Endothelial cell of umbilical vein (primary cell): ENCODE measurements at regions not wholly inside any gene's neighbourhood (a gene's known extent, or its start where the extent isn't known, plus 50 kb on each side); places are given as distances from the start of the nearest gene placed in this dataset.

Experiments used
- BruUV-seq: library from RNA; stranded (reverse); fragments of 400-500 nt; replicated peaks from 2 replicates; lab custom pipeline; 2021; lab: Mats Ljungman, UMichigan
- CTCF ChIA-PET: fragments of 300-600, 350-600 bp; sonication (Branson Sonifier 250); formaldehyde crosslinking; loops from one replicate; lab custom pipeline; 2021; ENCODE audit warnings: antibody characterized with exemption, inconsistent platforms; lab: Charles Lee
- POLR2A ChIA-PET: fragments of 300-600, 350-600 bp; sonication (Branson Sonifier 250); formaldehyde crosslinking; loops from one replicate; lab custom pipeline; 2021; ENCODE audit warnings: antibody characterized with exemption, inconsistent platforms; lab: Charles Lee
- DNase-seq: peaks from one replicate; pipeline ENCODE4 v3.0.0-alpha.2; 2011; ENCODE audit warnings: low read depth, low spot score
- FAIRE-seq: peaks from 2 replicates; lab custom pipeline; 2011; peaks lifted over from hg19 to GRCh38; lab: Jason Lieb, UNC
- H2AFZ ChIP-seq: 2 replicates; pipeline ENCODE4 v1.6.0; 2012; ENCODE audit warnings: low read depth, low read length, control low read depth, inconsistent platforms
- H3K27ac ChIP-seq: 2 replicates; pipeline ENCODE4 v1.5.1; 2011; ENCODE audit warnings: low read depth, mild to moderate bottlenecking, control low read depth, low read length, moderate library complexity; ENCODE audit not compliant: insufficient read depth
- H3K27me3 ChIP-seq, 2 experiments: 2 replicates each; pipeline versions ENCODE4 v1.6.0 to v1.6.1; 2011; ENCODE audit warnings: low read length in 2 of 2, mixed read lengths in 1 of 2; ENCODE audit not compliant: control insufficient read depth in 2 of 2, insufficient read depth in 2 of 2
- H3K36me3 ChIP-seq, 2 experiments: 2 replicates in 1 of 2; 3 replicates in 1 of 2; pipeline ENCODE4 v1.5.1; 2011; ENCODE audit warnings: low read length in 2 of 2, mild to moderate bottlenecking in 1 of 2, moderate library complexity in 1 of 2; ENCODE audit not compliant: control insufficient read depth in 2 of 2, insufficient read depth in 2 of 2; ENCODE audit errors: extremely low read depth in 1 of 2
- H3K4me1 ChIP-seq: 3 replicates; pipeline ENCODE4 v1.5.1; 2011; ENCODE audit warnings: mild to moderate bottlenecking, low read length; ENCODE audit not compliant: control insufficient read depth, insufficient read depth; ENCODE audit errors: extremely low read depth
- H3K4me2 ChIP-seq: 2 replicates; pipeline ENCODE4 v1.6.1; 2011; ENCODE audit warnings: low read length, control low read depth, mixed read lengths; ENCODE audit not compliant: insufficient read depth
- H3K4me3 ChIP-seq, 3 experiments: fragments of 200-600 bp in 1 of 3; sonication (generic), shearing (Covaris generic) in 1 of 3; replicated peaks in 1 of 3; 2 replicates each; pipeline ENCODE4 v1.5.1; 2011 to 2016; ENCODE audit warnings: control low read depth in 3 of 3, low read length in 3 of 3, mild to moderate bottlenecking in 2 of 3, inconsistent platforms in 1 of 3, low read depth in 1 of 3, moderate library complexity in 1 of 3; ENCODE audit not compliant: insufficient read depth in 1 of 3
- H3K79me2 ChIP-seq: 2 replicates; pipeline ENCODE4 v1.6.0; 2012; ENCODE audit warnings: low read length, inconsistent platforms; ENCODE audit not compliant: control insufficient read depth, insufficient read depth
- H3K9ac ChIP-seq: replicated peaks from 2 replicates; pipeline ENCODE3; 2011; ENCODE audit warnings: low read length, control low read depth; ENCODE audit not compliant: insufficient read depth; ENCODE audit errors: extremely low read depth
- H3K9me1 ChIP-seq: replicated peaks from 3 replicates; pipeline ENCODE4 v1.6.0; 2011; ENCODE audit warnings: mild to moderate bottlenecking, low read length; ENCODE audit not compliant: control insufficient read depth, insufficient read depth; ENCODE audit errors: extremely low read depth
- H3K9me3 ChIP-seq: replicated peaks from 2 replicates; pipeline ENCODE4 v1.5.1; 2012; ENCODE audit warnings: low read length, inconsistent platforms; ENCODE audit not compliant: control insufficient read depth, insufficient read depth
- H4K20me1 ChIP-seq: replicated peaks from 2 replicates; pipeline ENCODE3; 2011; ENCODE audit warnings: mild to moderate bottlenecking, low read length; ENCODE audit not compliant: control insufficient read depth, insufficient read depth; ENCODE audit errors: extremely low read depth
- CTCF ChIP-seq, 2 donors: IDR thresholded peaks; 1 replicate in 1 of 2; 2 replicates in 1 of 2; pipeline ENCODE4 v1.5.1; 2011; ENCODE audit warnings: low read length in 2 of 2, mild to moderate bottlenecking in 2 of 2, moderate library complexity in 2 of 2, control low read depth in 1 of 2, inconsistent platforms in 1 of 2, low read depth in 1 of 2; ENCODE audit not compliant: insufficient read depth in 1 of 2; ENCODE audit errors: extremely low read depth in 1 of 2
- EZH2 ChIP-seq: IDR thresholded peaks from 2 replicates; pipeline ENCODE4 v1.6.1; 2012; ENCODE audit warnings: borderline replicate concordance, low read depth, mild to moderate bottlenecking, moderate library complexity, low read length, inconsistent platforms; ENCODE audit not compliant: severe bottlenecking
- FOS ChIP-seq: IDR thresholded peaks from 2 replicates; pipeline ENCODE4 v1.6.1; 2011; ENCODE audit warnings: mild to moderate bottlenecking, low read length, moderate library complexity, borderline replicate concordance; ENCODE audit not compliant: insufficient read depth
- GATA2 ChIP-seq: IDR thresholded peaks from 2 replicates; pipeline ENCODE4 v1.7.0; 2011; ENCODE audit warnings: low read depth, mild to moderate bottlenecking, moderate library complexity, mixed read lengths, low read length; ENCODE audit not compliant: insufficient read length, insufficient read depth
- JUN ChIP-seq: IDR thresholded peaks from 2 replicates; pipeline ENCODE4 v1.6.1; 2011; ENCODE audit warnings: borderline replicate concordance, low read depth; ENCODE audit not compliant: insufficient read length, insufficient read depth
- MYC ChIP-seq: IDR thresholded peaks from one replicate; pipeline ENCODE4 v1.6.1; 2011; ENCODE audit warnings: mild to moderate bottlenecking, low read depth, low read length
- POLR2A ChIP-seq: IDR thresholded peaks from 2 replicates; pipeline ENCODE4 v1.6.1; 2012; ENCODE audit warnings: low read depth, mild to moderate bottlenecking, control low read depth, low read length
- POLR2AphosphoS5 ChIP-seq: IDR thresholded peaks from 2 replicates; pipeline ENCODE4 v1.6.1; 2012; ENCODE audit warnings: low read depth, mild to moderate bottlenecking, control low read depth, low read length, moderate library complexity; ENCODE audit not compliant: insufficient read depth
- dilution Hi-C: fragments of 300-500 bp; cut with MboI; formaldehyde crosslinking; loops from one replicate; pipeline ENCODE4 v1.15.0; 2019; ENCODE audit warnings: low sequenced_read_pairs; ENCODE audit not compliant: extremely low pct_ligation_motif_present
- intact Hi-C: fragments of 100-400 bp; cut with micrococcal nuclease; formaldehyde crosslinking; loops from one replicate; pipeline ENCODE4 v1.10.0; 2022
- TF ChIP-seq, protein P1 (sequence below): IDR thresholded peaks from 2 replicates; pipeline ENCODE4 v1.6.1; 2011; ENCODE audit not compliant: insufficient read depth, insufficient read length

DNA sequence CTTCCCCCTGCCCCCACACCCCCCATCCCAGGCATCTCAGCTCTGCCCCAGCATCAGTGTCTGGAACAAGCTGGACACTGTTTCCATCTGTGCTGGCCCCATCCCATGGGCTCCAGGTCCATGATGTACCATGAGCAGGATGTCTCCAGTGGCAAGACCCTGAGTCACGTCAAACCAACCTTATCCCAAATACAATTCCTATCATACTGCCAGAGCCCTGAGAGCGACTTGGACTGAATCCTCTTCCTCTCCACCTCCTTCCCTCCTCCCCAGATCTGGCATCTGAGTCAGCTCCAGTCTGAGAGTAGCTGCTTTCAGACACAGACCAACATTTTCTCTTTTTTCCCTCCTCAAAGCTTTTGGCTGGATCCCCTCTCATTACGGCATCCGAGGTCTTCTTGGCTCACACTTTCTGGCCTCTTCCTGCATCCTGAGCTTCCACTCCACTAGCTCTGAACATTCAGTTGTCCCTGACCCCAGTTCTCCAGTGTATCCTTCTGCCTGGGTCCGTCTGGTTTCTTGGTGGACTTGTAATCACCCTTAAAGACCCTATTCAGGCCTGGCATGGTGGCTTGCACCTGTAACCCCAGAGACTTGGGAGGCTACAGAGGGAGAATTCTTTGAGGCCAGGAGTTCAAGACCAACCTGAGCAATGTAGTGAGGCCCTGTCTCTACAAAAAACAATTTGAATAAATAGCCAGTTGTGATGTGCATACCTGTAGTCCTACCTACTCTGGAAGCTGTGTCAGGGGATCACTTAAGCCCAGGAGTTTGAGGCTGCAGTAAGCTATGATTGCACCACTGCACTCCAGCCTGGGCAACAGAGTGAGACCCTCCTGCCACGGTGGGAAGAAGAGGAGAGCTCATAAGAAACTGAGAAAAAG, 68.3 kb downstream of the ACKR3 start:
- no peak for DNase-seq
- H3K9me1 ChIP-seq: no peaks in the 10 kb centered on the region
- H3K4me2 ChIP-seq: no peak overlapping the region
- H3K36me3 ChIP-seq: no peaks in the 10 kb centered on the region
- ChIA-PET CTCF (no interaction called here), POLR2A (no interaction called here)
- H3K9me3 ChIP-seq: no peaks in the 10 kb centered on the region
- no TSS peak for BruUV-seq
- peaks cover 6% of the 10 kb centered on the region for H3K4me1 ChIP-seq
- FAIRE-seq: no peak
- H3K79me2 ChIP-seq: no peaks in the 10 kb centered on the region
- TF ChIP-seq JUN: no peak
- no peak for TF ChIP-seq POLR2AphosphoS5
- no peak for TF ChIP-seq FOS
- TF ChIP-seq, protein P1, sequence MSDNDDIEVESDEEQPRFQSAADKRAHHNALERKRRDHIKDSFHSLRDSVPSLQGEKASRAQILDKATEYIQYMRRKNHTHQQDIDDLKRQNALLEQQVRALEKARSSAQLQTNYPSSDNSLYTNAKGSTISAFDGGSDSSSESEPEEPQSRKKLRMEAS: no peak
- TF ChIP-seq EZH2: no peak
- intact Hi-C loops (no loop called here), dilution Hi-C loops (no loop called here)
- no peaks in the 10 kb centered on the region for H3K27me3 ChIP-seq
- no peaks in the 10 kb centered on the region for H4K20me1 ChIP-seq
- no peak overlapping the region for H3K4me3 ChIP-seq
- H3K9ac ChIP-seq: no peak overlapping the region
- no peak overlapping the region for H2AFZ ChIP-seq
- no peak overlapping the region for H3K27ac ChIP-seq

DNA sequence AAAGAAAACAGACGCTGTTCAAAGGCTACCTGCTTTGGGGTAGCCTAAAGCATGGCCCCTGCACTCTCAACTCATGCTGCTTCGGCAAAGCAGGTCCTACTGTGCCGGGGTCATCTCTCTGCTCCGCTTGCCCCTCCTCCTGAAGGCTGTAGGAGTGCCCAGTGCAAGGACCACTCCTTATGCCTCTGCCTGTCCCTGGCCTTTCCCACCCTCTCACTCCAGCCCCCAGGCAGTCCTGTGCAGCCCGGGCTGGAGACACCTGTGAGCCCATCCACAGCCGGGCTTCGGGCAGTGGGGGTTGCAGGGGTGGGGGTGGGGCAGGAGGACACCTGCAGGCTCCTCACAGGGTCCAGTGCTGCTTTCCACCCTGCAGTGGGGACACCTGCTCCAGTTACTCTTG, 69.1 kb downstream of the ACKR3 start:
- no peak overlapping the region for H3K27ac ChIP-seq
- intact Hi-C loops: no loop called here
- no peaks in the 10 kb centered on the region for H3K36me3 ChIP-seq
- no peak for DNase-seq
- H3K9ac ChIP-seq: no peak overlapping the region
- H3K9me3 ChIP-seq: no peaks in the 10 kb centered on the region
- no peaks in the 10 kb centered on the region for H4K20me1 ChIP-seq
- H3K27me3 ChIP-seq: no peaks in the 10 kb centered on the region
- H3K4me2 ChIP-seq: no peak overlapping the region
- no peak overlapping the region for H2AFZ ChIP-seq
- H3K4me3 ChIP-seq: no peak overlapping the region
- FAIRE-seq: no peak
- H3K79me2 ChIP-seq: no peaks in the 10 kb centered on the region
- BruUV-seq: no TSS peak
- dilution Hi-C loops: no loop called here
- ChIA-PET CTCF (no interaction called here), POLR2A (no interaction called here)
- H3K9me1 ChIP-seq: no peaks in the 10 kb centered on the region
- TF ChIP-seq POLR2A (no peak), EZH2 (no peak), FOS (no peak), GATA2 (no peak), JUN (no peak), MYC (no peak), CTCF (IDR thresholded peaks at IDR 0.05; ENCODE audit: extremely low read depth in 1 of 2, insufficient read depth in 1 of 2, low read depth in 1 of 2, low read length in 2 of 2) (no peak), POLR2AphosphoS5 (no peak)
- TF ChIP-seq, protein P1: no peak
- H3K4me1 ChIP-seq: peaks cover 6% of the 10 kb centered on the region
